ENCODE measurements at regions not wholly inside any gene's neighbourhood (a gene's known extent, or its start where the extent isn't known, plus 50 kb on each side); places are given as distances from the start of the nearest gene placed in this dataset.

GRCh38 chr6:12356983-12357972, 67.1 kb downstream of the EDN1 start:
- no peak overlapping the region for H4K5ac ChIP-seq (ENCODE audit: insufficient read length, low read depth, low read length)
- H4K20me1 ChIP-seq (replicated peaks in 1 of 2; ENCODE audit: control insufficient read depth in 1 of 2, insufficient read depth in 2 of 2, low read length in 2 of 2): no peaks in the 10 kb centered on the region
- H3K27ac ChIP-seq (ENCODE audit: low read depth, low read length): no peak overlapping the region
- ChIA-PET POLR2A (ENCODE audit: partially characterized antibody) (no interaction called here), CTCF (ENCODE audit: partially characterized antibody) (interaction anchor here (0.7 to 0.9 kb wide), 2 partner anchors 9 to 46 kb away, joined by 3 read pairs; no protein-coding TSS in a partner anchor)
- H3K79me1 ChIP-seq (ENCODE audit: low read depth, low read length): no peaks in the 10 kb centered on the region
- no peak overlapping the region for H3K4me3 ChIP-seq (ENCODE audit: extremely low read depth in 1 of 4, insufficient read depth in 2 of 4, low read depth in 3 of 4, low read length in 4 of 4)
- H2BK5ac ChIP-seq (ENCODE audit: low read depth, low read length): no peak overlapping the region
- H3K79me2 ChIP-seq (ENCODE audit: control insufficient read depth in 1 of 2, insufficient read depth in 2 of 2, low read length in 2 of 2): no peaks in the 10 kb centered on the region
- no peak overlapping the region for H3K4me2 ChIP-seq (ENCODE audit: insufficient read depth in 1 of 2, low read depth in 2 of 2, low read length in 2 of 2)
- no peak for TF ChIP-seq SIRT6 (IDR thresholded peaks at IDR 0.05; ENCODE audit: low read length)
- TF ChIP-seq RBBP5 (IDR thresholded peaks at IDR 0.05; ENCODE audit: borderline replicate concordance, low read depth, low read length): no peak
- TF ChIP-seq SAP30 (IDR thresholded peaks at IDR 0.05; ENCODE audit: insufficient read depth, insufficient replicate concordance, low read length): no peak
- TF ChIP-seq YY1 (IDR thresholded peaks at IDR 0.05; ENCODE audit: low read depth, low read length): no peak
- no peak for TF ChIP-seq NRF1 (IDR thresholded peaks at IDR 0.05; ENCODE audit: low read depth, low read length)
- no peak for TF ChIP-seq USF2 (IDR thresholded peaks at IDR 0.05; ENCODE audit: low read length)
- TF ChIP-seq KDM4A (IDR thresholded peaks at IDR 0.05; ENCODE audit: low read depth, low read length, severe bottlenecking): no peak
- TF ChIP-seq TCF12 (IDR thresholded peaks at IDR 0.05; ENCODE audit: low read depth, low read length): no peak
- TF ChIP-seq EZH2 (IDR thresholded peaks at IDR 0.05; ENCODE audit: low read depth, low read length, severe bottlenecking): no peak
- no peak for TF ChIP-seq CBX5 (IDR thresholded peaks at IDR 0.05; ENCODE audit: low read depth, low read length)
- no peak for TF ChIP-seq TEAD4 (IDR thresholded peaks at IDR 0.05; ENCODE audit: low read depth, low read length)
- H3K9me3 ChIP-seq (ENCODE audit: insufficient read depth in 2 of 2, low read depth in 1 of 2, low read length in 1 of 2): peaks cover 7% of the 10 kb centered on the region in 2 experiments
- no peak overlapping the region for H2BK120ac ChIP-seq (replicated peaks; ENCODE audit: low read depth, low read length)
- H3K18ac ChIP-seq (ENCODE audit: extremely low read depth, low read length): no peak overlapping the region
- FAIRE-seq (no peak), DNase-seq (ENCODE audit: low read depth in 1 of 2, low spot score in 2 of 2) (no peak)
- no peak overlapping the region for H3K9ac ChIP-seq (replicated peaks in 1 of 4; ENCODE audit: extremely low read depth in 1 of 4, low read depth in 3 of 4, low read length in 3 of 4)
- no peak overlapping the region for H3K4ac ChIP-seq (replicated peaks; ENCODE audit: insufficient read length, low read depth, low read length)
- no peak overlapping the region for H3K56ac ChIP-seq (replicated peaks; ENCODE audit: insufficient read length, low read depth, low read length)
- no peak overlapping the region for H2AK5ac ChIP-seq (ENCODE audit: low read depth, low read length)
- no peak overlapping the region for H4K91ac ChIP-seq (replicated peaks; ENCODE audit: insufficient read length, low read length)
- H3K36me3 ChIP-seq (ENCODE audit: control insufficient read depth in 2 of 4, insufficient read depth in 4 of 4, low read length in 3 of 4): no peaks in the 10 kb centered on the region
- WGBS, 2 experiments (ENCODE audit: extremely low coverage in 1 of 2, insufficient coverage in 1 of 2, insufficient read length in 1 of 2, insufficient replicate concordance in 2 of 2, low coverage in 1 of 2, low lambda C conversion rate in 2 of 2, missing lambda C conversion rate in 1 of 2): 93% methylated on average over 11 of the region's 11 CpGs; no CpG with 5 or more reads in 1 of the 2 experiments
- H2BK12ac ChIP-seq (ENCODE audit: low read depth, low read length): no peak overlapping the region
- H2BK15ac ChIP-seq (ENCODE audit: low read length): no peak overlapping the region
- H3K4me1 ChIP-seq (replicated peaks in 1 of 4; ENCODE audit: control insufficient read depth in 3 of 4, insufficient read depth in 4 of 4, low read length in 3 of 4): peaks cover 3 to 12% (median 6%) of the 10 kb centered on the region in 4 experiments; a peak in 6 of 7 replicates
- no peaks in the 10 kb centered on the region for H3K27me3 ChIP-seq (replicated peaks in 1 of 4; ENCODE audit: control insufficient read depth in 3 of 4, extremely low read depth in 1 of 4, insufficient read depth in 3 of 4, low read length in 3 of 4)
- no peaks in the 10 kb centered on the region for H3K23me2 ChIP-seq (ENCODE audit: low read depth, low read length)
- no peak overlapping the region for H2AFZ ChIP-seq (ENCODE audit: low read length)
- no peak overlapping the region for H3K23ac ChIP-seq (ENCODE audit: insufficient read length)
- H4K8ac ChIP-seq (ENCODE audit: extremely low read depth, insufficient read depth, low read length): no peak overlapping the region
- no peak overlapping the region for H3K14ac ChIP-seq (ENCODE audit: insufficient read length)
- H2BK20ac ChIP-seq (ENCODE audit: low read length): 0 out of 2 replicates have a peak overlapping the region, but pooled peaks have one; percentile 43

All from H1 (cell line).